ENCODE measurements at regions not wholly inside any gene's neighbourhood (a gene's known extent, or its start where the extent isn't known, plus 50 kb on each side); places are given as distances from the start of the nearest gene placed in this dataset.

DNA sequence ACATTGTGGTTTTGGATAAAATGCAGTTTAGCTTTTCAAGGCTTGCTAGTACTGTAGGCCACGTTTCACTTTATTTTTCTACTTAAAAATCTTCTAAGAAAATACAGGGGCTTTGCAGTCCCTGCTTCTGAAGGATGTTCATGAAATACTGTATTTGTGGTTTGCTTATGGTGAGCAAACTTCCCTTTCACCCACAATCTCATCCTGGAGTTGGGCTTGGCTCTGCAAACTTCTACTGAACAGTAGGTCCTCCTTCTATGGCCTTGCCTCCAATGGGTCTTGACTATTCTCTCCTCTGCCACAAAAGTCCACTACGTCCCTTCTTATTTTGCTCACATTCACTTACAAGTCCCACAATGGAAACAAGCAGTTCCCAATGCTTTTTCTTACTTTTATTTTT lies 502.7 kb upstream of the KLF4 start:
- CTCF ChIA-PET = no interaction called here
- Histone ChIP-seq H4K20me1 (ENCODE audit: insufficient read depth) (no peaks in the 10 kb centered on the region), H3K4me3 (replicated peaks in 1 of 2; ENCODE audit: low read depth in 1 of 2, low read length in 2 of 2) (no peak overlapping the region), H3K79me2 (ENCODE audit: insufficient read depth, low read length) (no peaks in the 10 kb centered on the region), H3K9me2 (ENCODE audit: insufficient read depth) (no peaks in the 10 kb centered on the region), H3K4me1 (ENCODE audit: control insufficient read depth in 1 of 2, insufficient read depth in 2 of 2, low read length in 2 of 2) (no peaks in the 10 kb centered on the region), H3K9ac (ENCODE audit: low read length) (no peak overlapping the region), H3K36me3 (ENCODE audit: control insufficient read depth in 1 of 2, insufficient read depth in 2 of 2, low read length in 2 of 2) (no peaks in the 10 kb centered on the region), H3K9me3 (ENCODE audit: control insufficient read depth in 1 of 2, insufficient read depth in 1 of 2, low read depth in 1 of 2, low read length in 2 of 2) (no peaks in the 10 kb centered on the region), H3K4me2 (ENCODE audit: low read length) (no peak overlapping the region), H3K27me3 (ENCODE audit: insufficient read depth, low read length) (no peaks in the 10 kb centered on the region), H2AFZ (ENCODE audit: low read depth, low read length, poor library complexity, severe bottlenecking) (no peak overlapping the region), H3K27ac (ENCODE audit: low read depth, low read length) (no peak overlapping the region)
- intact Hi-C loops (cut with micrococcal nuclease) = no loop called here
- POLR2A ChIA-PET = no interaction called here
- no peak for TF ChIP-seq EZH2 (IDR thresholded peaks at IDR 0.05)
- no peak for TF ChIP-seq EZH2phosphoT487 (IDR thresholded peaks at IDR 0.05; ENCODE audit: borderline replicate concordance)
- TF ChIP-seq, protein P1, sequence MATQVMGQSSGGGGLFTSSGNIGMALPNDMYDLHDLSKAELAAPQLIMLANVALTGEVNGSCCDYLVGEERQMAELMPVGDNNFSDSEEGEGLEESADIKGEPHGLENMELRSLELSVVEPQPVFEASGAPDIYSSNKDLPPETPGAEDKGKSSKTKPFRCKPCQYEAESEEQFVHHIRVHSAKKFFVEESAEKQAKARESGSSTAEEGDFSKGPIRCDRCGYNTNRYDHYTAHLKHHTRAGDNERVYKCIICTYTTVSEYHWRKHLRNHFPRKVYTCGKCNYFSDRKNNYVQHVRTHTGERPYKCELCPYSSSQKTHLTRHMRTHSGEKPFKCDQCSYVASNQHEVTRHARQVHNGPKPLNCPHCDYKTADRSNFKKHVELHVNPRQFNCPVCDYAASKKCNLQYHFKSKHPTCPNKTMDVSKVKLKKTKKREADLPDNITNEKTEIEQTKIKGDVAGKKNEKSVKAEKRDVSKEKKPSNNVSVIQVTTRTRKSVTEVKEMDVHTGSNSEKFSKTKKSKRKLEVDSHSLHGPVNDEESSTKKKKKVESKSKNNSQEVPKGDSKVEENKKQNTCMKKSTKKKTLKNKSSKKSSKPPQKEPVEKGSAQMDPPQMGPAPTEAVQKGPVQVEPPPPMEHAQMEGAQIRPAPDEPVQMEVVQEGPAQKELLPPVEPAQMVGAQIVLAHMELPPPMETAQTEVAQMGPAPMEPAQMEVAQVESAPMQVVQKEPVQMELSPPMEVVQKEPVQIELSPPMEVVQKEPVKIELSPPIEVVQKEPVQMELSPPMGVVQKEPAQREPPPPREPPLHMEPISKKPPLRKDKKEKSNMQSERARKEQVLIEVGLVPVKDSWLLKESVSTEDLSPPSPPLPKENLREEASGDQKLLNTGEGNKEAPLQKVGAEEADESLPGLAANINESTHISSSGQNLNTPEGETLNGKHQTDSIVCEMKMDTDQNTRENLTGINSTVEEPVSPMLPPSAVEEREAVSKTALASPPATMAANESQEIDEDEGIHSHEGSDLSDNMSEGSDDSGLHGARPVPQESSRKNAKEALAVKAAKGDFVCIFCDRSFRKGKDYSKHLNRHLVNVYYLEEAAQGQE (IDR thresholded peaks at IDR 0.05; ENCODE audit: low read depth) = no peak
- TF ChIP-seq, protein P2, sequence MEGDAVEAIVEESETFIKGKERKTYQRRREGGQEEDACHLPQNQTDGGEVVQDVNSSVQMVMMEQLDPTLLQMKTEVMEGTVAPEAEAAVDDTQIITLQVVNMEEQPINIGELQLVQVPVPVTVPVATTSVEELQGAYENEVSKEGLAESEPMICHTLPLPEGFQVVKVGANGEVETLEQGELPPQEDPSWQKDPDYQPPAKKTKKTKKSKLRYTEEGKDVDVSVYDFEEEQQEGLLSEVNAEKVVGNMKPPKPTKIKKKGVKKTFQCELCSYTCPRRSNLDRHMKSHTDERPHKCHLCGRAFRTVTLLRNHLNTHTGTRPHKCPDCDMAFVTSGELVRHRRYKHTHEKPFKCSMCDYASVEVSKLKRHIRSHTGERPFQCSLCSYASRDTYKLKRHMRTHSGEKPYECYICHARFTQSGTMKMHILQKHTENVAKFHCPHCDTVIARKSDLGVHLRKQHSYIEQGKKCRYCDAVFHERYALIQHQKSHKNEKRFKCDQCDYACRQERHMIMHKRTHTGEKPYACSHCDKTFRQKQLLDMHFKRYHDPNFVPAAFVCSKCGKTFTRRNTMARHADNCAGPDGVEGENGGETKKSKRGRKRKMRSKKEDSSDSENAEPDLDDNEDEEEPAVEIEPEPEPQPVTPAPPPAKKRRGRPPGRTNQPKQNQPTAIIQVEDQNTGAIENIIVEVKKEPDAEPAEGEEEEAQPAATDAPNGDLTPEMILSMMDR (IDR thresholded peaks at IDR 0.05 in 2 of 3, conservative IDR thresholded peaks at IDR 0.05 in 1 of 3; ENCODE audit: borderline replicate concordance in 1 of 3, insufficient read depth in 1 of 3, low read depth in 2 of 3, low read length in 2 of 3) = no peak
- TF ChIP-seq SRF (IDR thresholded peaks at IDR 0.05; ENCODE audit: low read depth) = no peak
- TF ChIP-seq POLR2AphosphoS5 (IDR thresholded peaks at IDR 0.05; ENCODE audit: low read depth, low read length) = no peak
- no peak for DNase-seq (ENCODE audit: low read depth, low spot score)
- ATAC-seq = no peak
- RAD21 ChIA-PET (ENCODE audit: low non-redundant PET in 1 of 2, low total read pairs in 2 of 2, uncharacterized antibody in 2 of 2, unreplicated experiment in 2 of 2) = no interaction called here
- no TSS peak for BruUV-seq (replicated peaks)

Data from HCT116 (cell line).